VCaP (cell line): ENCODE measurements at regions not wholly inside any gene's neighbourhood (a gene's known extent, or its start where the extent isn't known, plus 50 kb on each side); places are given as distances from the start of the nearest gene placed in this dataset.

Experiments used
- H3K27ac ChIP-seq: fragments of 450-650 bp; 2 replicates; pipeline ENCODE4 v1.5.1; 2017
- TF ChIP-seq, protein P1 (sequence below): fragments of 450-650 bp; conservative IDR thresholded peaks from 2 replicates; pipeline ENCODE4 v1.5.1; 2017; ENCODE audit warnings: mild to moderate bottlenecking, moderate library complexity

DNA sequence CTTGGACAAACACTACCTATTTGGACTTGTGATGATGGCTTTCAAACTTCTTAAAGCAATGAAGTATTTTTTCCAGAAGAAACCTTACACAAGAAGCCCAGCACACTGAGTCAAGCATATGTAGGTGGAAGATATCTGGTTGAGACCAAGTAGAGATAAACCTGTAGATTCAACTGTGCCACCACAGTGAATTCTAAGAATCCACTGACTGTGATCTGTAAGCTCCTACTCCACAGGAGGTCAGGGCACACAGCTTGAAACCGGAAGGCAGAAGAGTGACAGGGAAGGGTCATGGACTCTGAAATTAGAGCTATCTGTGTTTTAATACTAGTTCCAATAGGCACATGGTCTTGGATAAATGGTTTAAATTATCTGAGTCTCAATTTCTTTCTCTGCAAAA lies 404.5 kb downstream of the ETS1 start:
- H3K27ac ChIP-seq = no peak overlapping the region
- TF ChIP-seq, protein P1, sequence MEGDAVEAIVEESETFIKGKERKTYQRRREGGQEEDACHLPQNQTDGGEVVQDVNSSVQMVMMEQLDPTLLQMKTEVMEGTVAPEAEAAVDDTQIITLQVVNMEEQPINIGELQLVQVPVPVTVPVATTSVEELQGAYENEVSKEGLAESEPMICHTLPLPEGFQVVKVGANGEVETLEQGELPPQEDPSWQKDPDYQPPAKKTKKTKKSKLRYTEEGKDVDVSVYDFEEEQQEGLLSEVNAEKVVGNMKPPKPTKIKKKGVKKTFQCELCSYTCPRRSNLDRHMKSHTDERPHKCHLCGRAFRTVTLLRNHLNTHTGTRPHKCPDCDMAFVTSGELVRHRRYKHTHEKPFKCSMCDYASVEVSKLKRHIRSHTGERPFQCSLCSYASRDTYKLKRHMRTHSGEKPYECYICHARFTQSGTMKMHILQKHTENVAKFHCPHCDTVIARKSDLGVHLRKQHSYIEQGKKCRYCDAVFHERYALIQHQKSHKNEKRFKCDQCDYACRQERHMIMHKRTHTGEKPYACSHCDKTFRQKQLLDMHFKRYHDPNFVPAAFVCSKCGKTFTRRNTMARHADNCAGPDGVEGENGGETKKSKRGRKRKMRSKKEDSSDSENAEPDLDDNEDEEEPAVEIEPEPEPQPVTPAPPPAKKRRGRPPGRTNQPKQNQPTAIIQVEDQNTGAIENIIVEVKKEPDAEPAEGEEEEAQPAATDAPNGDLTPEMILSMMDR = no peak

DNA sequence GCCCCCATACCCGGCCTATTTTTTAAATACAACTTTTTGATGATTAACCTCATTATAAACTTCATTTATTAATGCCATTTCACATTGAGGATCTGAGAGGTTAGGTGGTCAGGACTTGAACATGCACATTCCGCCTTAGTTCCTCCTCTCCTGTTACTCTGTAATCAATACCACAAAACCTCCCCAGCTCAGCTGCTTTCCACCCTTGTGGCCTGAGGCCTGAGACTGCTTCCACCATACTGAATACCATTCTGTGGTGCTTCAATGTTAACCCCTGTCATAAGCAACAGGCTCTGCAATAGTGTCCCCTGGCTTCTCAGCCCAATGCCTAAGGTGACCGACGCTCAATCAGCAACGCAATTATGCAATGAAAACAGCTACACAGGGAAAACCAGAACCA lies 405.4 kb downstream of the ETS1 start:
- H3K27ac ChIP-seq = no peak overlapping the region
- TF ChIP-seq, protein P1 = no peak

DNA sequence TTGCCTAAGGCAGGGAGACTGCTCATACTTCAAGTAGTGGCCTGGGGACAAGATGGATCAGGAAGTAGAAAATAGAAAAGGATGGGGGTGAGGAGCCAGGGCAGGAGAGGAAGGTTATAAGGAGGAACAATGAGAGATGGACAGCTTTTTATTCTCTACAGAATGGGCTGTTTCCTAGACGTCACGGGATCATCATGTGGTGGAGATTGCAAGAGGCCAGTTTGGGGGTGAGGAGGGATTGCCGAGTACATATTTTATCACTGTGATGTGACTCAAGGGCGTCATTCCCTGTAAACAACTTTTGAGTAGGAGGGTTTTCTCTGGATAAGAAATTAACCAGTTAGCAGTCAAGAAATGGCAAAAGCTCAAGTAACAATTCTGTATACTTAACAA lies 406.3 kb downstream of the ETS1 start:
- no peak overlapping the region for H3K27ac ChIP-seq
- TF ChIP-seq, protein P1 = no peak

DNA sequence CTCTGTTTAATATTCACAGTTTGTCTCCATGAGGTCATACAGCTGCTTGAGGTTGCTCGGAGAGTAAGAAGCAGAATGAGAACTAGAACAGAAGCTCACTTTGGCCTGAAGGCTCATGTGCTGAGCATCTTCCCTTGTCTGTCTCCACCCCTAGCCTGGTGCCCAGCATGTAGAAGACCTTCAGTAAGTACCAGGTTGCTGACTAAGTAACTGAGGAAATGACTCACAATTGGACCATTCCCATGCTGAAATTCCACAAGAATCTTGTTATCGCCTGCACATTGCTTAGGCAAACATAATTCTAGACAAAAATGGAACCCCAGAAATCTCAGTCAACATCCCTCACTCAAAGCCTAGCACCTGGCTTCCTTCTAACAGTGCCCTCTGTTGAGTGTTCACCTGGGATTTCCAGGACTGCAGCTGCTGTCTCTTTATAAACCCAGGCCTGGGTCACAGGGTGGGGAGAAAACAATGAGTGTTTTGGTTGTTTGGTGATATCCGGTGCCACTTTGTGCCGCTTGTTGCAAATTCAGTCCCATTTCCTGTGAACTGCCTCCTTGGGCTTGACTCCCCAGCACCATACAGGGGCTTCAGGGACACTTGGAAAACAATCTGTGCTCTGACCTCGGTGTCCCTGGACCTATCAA lies 406.8 kb downstream of the ETS1 start:
- TF ChIP-seq, protein P1 = no peak
- no peak overlapping the region for H3K27ac ChIP-seq

DNA sequence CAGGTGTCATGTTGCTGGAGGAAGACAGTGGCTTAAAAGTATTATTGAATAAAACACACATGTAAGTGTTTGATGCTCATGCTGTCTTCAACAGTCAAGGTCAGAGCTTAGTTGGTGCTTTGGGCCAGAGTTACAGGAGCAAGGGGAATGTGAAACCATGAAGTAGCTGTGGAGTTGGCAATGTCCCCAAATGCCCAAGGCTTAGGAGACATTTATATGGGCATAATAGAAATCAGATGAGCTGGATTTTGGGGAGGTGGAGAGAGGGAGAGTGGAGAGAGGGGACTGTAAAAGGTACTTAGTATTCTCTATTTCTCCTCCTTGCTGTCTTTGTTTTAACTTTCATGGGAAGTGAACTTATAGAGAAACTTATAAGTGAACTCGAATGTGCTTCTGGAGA lies 407.8 kb downstream of the ETS1 start:
- TF ChIP-seq, protein P1 = no peak
- H3K27ac ChIP-seq = no peak overlapping the region

DNA sequence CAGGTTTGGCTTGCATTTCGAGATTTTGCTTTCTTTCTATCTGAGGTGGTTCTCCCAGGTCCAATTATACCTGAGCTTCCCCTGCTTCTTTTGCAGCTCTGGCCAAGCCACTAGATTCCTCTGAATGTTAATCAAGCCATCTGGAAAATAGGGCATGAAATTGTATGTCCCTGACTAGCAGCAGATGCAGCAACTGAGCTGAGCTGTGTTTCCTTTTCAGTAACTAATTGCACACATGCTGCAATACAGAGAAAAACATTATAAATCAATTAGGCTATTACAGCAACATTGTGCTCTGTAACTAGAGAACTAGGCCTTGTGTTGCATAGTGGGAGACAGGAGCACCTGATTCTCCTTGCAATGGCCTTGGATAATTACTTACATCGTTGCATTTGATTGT lies 408.3 kb downstream of the ETS1 start:
- H3K27ac ChIP-seq = no peak overlapping the region
- TF ChIP-seq, protein P1 = no peak

DNA sequence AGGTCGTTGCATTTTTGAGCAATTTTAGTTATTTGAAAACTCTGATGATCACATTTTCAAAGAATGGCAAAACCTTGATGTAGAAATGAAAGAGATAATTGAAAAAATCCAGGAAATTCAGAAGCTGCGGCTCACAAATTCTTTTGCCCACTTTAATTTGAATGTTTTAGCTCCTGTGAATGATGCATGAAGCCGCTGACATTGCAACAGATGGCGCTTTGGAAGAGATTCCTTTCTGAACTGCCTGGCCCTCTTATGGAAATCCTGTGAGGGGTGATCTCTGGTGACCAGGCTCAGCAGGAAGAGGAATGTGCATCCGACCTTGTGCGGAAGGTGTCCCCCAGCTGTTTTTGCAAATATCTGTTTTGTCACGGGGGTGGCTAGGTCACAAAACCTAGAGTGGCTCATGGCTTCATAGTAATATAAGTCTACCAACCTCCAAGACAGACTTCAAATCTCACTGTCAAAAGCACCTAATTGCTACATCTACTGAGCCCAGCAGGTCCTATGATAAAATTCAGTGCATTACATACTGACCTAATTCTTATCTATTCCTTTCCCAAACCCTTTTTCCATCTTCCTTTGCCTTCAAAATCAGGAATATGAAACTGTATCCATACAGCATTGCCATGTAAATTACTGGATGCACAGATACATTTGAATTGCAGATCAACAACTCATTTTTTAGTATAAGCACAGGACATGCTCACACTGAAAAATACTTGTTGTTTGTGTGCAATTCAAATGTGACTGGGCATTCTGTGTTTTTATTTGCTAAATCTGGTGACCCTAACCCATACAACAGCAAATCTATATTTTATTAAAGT lies 412.7 kb downstream of the ETS1 start:
- H3K27ac ChIP-seq = no peak overlapping the region
- TF ChIP-seq, protein P1 = no peak
